HG03520 (cell line): ENCODE measurements at regions not wholly inside any gene's neighbourhood (a gene's known extent, or its start where the extent isn't known, plus 50 kb on each side); places are given as distances from the start of the nearest gene placed in this dataset.
"Not testable (repeated sequence)": the region's sequence is repeated elsewhere in the genome, so short reads cannot be mapped to it uniquely, and the experiment has no call there.

Experiments
- ATAC-seq: cut with Tn5 transposase; IDR thresholded peaks from one replicate; pipeline ENCODE4 v1.9.1; 2021; ENCODE audit warnings: mild to moderate bottlenecking, moderate library complexity; ENCODE audit not compliant: unreplicated experiment

GRCh38 chr12:131659484-131659883, 51.4 kb upstream of the SFSWAP start:
- not testable (repeated sequence) for ATAC-seq

GRCh38 chr12:131659976-131660375, 50.9 kb upstream of the SFSWAP start:
- ATAC-seq = not testable (repeated sequence)

DNA sequence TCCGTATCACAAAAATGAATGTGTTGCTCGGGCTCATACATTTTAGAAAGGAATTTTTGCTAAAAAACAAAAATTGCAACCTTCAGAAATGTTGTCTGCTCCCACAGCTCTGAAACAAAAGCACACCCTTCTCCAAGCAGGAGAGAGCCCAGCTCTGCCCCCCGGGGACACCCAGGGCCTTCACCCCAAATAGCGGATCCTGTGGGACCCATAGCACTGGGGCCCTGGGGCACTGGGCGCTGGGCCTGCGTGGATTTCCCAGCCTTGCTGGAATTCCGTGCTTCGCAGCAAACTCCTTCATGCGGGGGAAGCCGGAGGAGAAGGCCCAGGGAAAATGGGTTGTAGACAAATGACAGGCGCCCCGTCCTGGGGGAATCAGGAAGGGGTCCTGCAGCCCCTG, 50.5 kb upstream of the SFSWAP start:
- ATAC-seq = not testable (repeated sequence)
